Stimulated activated CD4-positive, alpha-beta T cell treated with anti-CD3 and anti-CD28 coated beads, Interleukin-1b, Interleukin-23, amount 100 ng/mL, for 48 hours (primary cell): ENCODE measurements at regions not wholly inside any gene's neighbourhood (a gene's known extent, or its start where the extent isn't known, plus 50 kb on each side); places are given as distances from the start of the nearest gene placed in this dataset.

Experiments used
- DNase-seq: peaks from one replicate; pipeline ENCODE4 v3.0.0-alpha.2; 2020

- no peak for DNase-seq
Measured at GRCh38 chrX:22325096-22325495, 52.4 kb downstream of the CBLL2 start.

- no peak for DNase-seq
Measured at GRCh38 chrX:22329783-22330182, 57.1 kb downstream of the CBLL2 start.

GRCh38 chrX:22338740-22339139 lies 66.0 kb downstream of the CBLL2 start:
- no peak for DNase-seq

- DNase-seq: no peak
Measured at GRCh38 chrX:22339459-22339858, 66.7 kb downstream of the CBLL2 start.

- no peak for DNase-seq
Measured at GRCh38 chrX:22340022-22340616, 67.4 kb downstream of the CBLL2 start.

- no peak for DNase-seq
Measured at GRCh38 chrX:22343192-22343591, 70.5 kb downstream of the CBLL2 start.

- DNase-seq: no peak
Measured at GRCh38 chrX:22345884-22346283, 73.2 kb downstream of the CBLL2 start.

GRCh38 chrX:22347491-22347890 lies 74.8 kb downstream of the CBLL2 start:
- DNase-seq: no peak

- no peak for DNase-seq
Measured at GRCh38 chrX:22349116-22349515, 76.4 kb downstream of the CBLL2 start.

GRCh38 chrX:22351076-22351475 lies 78.4 kb downstream of the CBLL2 start:
- no peak for DNase-seq

GRCh38 chrX:22351966-22352365 lies 79.3 kb downstream of the CBLL2 start:
- no peak for DNase-seq

- DNase-seq: no peak
Measured at GRCh38 chrX:22357621-22358020, 84.9 kb downstream of the CBLL2 start.

- DNase-seq: no peak
Measured at GRCh38 chrX:22360129-22360528, 87.4 kb downstream of the CBLL2 start.

- no peak for DNase-seq
Measured at GRCh38 chrX:22365460-22365859, 92.7 kb downstream of the CBLL2 start.

- DNase-seq: no peak
Measured at GRCh38 chrX:22366166-22366702, 93.5 kb downstream of the CBLL2 start.

GRCh38 chrX:22366906-22367305 lies 94.2 kb downstream of the CBLL2 start:
- no peak for DNase-seq

- DNase-seq: no peak
Measured at GRCh38 chrX:22373094-22373493, 100.4 kb downstream of the CBLL2 start.

GRCh38 chrX:22373766-22374165 lies 101.1 kb downstream of the CBLL2 start:
- no peak for DNase-seq

GRCh38 chrX:22376369-22376768 lies 103.7 kb downstream of the CBLL2 start:
- DNase-seq: no peak

GRCh38 chrX:22378296-22378695 lies 105.6 kb downstream of the CBLL2 start:
- no peak for DNase-seq

GRCh38 chrX:22383988-22384387 lies 111.3 kb downstream of the CBLL2 start:
- no peak for DNase-seq

- DNase-seq: no peak
Measured at GRCh38 chrX:22389556-22390179, 117.0 kb downstream of the CBLL2 start.

GRCh38 chrX:22392133-22392948 lies 119.6 kb downstream of the CBLL2 start:
- no peak for DNase-seq

- DNase-seq: no peak
Measured at GRCh38 chrX:22395372-22395771, 122.7 kb downstream of the CBLL2 start.
